GM12873 (cell line): ENCODE measurements at regions not wholly inside any gene's neighbourhood (a gene's known extent, or its start where the extent isn't known, plus 50 kb on each side); places are given as distances from the start of the nearest gene placed in this dataset.

ENCODE experiments used
- CTCF ChIP-seq: IDR thresholded peaks from 2 replicates; pipeline ENCODE4 v1.5.1; 2012; ENCODE audit warnings: low read depth, mild to moderate bottlenecking, moderate library complexity, low read length, control low read depth; ENCODE audit not compliant: insufficient read depth; ENCODE audit errors: missing control alignments

- TF ChIP-seq CTCF, result no peak
Observed at GRCh38 chr9:86723346-86723745, 224.0 kb downstream of the GAS1 start.

GRCh38 chr9:86722706-86723075 lies 224.6 kb downstream of the GAS1 start:
- no peak for TF ChIP-seq CTCF

GRCh38 chr9:86721843-86722705 lies 225.2 kb downstream of the GAS1 start:
- TF ChIP-seq CTCF, result no peak

GRCh38 chr9:86721226-86721781 lies 226.0 kb downstream of the GAS1 start:
- no peak for TF ChIP-seq CTCF

- TF ChIP-seq CTCF, result no peak
Observed at GRCh38 chr9:86720639-86721225, 226.6 kb downstream of the GAS1 start.

- TF ChIP-seq CTCF, result no peak
Observed at GRCh38 chr9:86718388-86719049, 228.8 kb downstream of the GAS1 start.

GRCh38 chr9:86716326-86716922 lies 230.9 kb downstream of the GAS1 start:
- no peak for TF ChIP-seq CTCF
